ENCODE measurements at regions not wholly inside any gene's neighbourhood (a gene's known extent, or its start where the extent isn't known, plus 50 kb on each side); places are given as distances from the start of the nearest gene placed in this dataset.

- TF ChIP-seq, protein P1, sequence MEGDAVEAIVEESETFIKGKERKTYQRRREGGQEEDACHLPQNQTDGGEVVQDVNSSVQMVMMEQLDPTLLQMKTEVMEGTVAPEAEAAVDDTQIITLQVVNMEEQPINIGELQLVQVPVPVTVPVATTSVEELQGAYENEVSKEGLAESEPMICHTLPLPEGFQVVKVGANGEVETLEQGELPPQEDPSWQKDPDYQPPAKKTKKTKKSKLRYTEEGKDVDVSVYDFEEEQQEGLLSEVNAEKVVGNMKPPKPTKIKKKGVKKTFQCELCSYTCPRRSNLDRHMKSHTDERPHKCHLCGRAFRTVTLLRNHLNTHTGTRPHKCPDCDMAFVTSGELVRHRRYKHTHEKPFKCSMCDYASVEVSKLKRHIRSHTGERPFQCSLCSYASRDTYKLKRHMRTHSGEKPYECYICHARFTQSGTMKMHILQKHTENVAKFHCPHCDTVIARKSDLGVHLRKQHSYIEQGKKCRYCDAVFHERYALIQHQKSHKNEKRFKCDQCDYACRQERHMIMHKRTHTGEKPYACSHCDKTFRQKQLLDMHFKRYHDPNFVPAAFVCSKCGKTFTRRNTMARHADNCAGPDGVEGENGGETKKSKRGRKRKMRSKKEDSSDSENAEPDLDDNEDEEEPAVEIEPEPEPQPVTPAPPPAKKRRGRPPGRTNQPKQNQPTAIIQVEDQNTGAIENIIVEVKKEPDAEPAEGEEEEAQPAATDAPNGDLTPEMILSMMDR (IDR thresholded peaks at IDR 0.05) = no peak
- no peak for TF ChIP-seq POLR2A (IDR thresholded peaks at IDR 0.05)
Observed at GRCh38 chr7:51980313-51980712, 663.7 kb upstream of the COBL start.
